ENCODE measurements at regions not wholly inside any gene's neighbourhood (a gene's known extent, or its start where the extent isn't known, plus 50 kb on each side); places are given as distances from the start of the nearest gene placed in this dataset.
"Not testable (repeated sequence)": the region's sequence is repeated elsewhere in the genome, so short reads cannot be mapped to it uniquely, and the experiment has no call there.

GRCh38 chr2:210768329-210768910 is 212.0 kb downstream of the CPS1 start:
- 70 to 71% methylated on average over 5 of the region's 5 CpGs for WGBS, 2 donors
- H3K27ac ChIP-seq, result no peak overlapping the region
- TF ChIP-seq POLR2A (IDR thresholded peaks at IDR 0.05) (no peak), CTCF (IDR thresholded peaks at IDR 0.05) (no peak), EP300 (IDR thresholded peaks at IDR 0.05) (no peak)

GRCh38 chr2:210776756-210777155 is 220.4 kb downstream of the CPS1 start:
- H3K4me3 ChIP-seq, result no peak overlapping the region
- no peaks in the 10 kb centered on the region for H3K9me3 ChIP-seq
- no peaks in the 10 kb centered on the region for H3K27me3 ChIP-seq
- no peaks in the 10 kb centered on the region for H3K4me1 ChIP-seq
- H3K27ac ChIP-seq, result no peak overlapping the region
- DNase-seq (ENCODE audit: low spot score in 2 of 2), result no peak
- H3K36me3 ChIP-seq, result no peaks in the 10 kb centered on the region
- TF ChIP-seq EP300 (IDR thresholded peaks at IDR 0.05), result no peak
- TF ChIP-seq CTCF (IDR thresholded peaks at IDR 0.05), result no peak
- no peak for TF ChIP-seq POLR2A (IDR thresholded peaks at IDR 0.05)

More at GRCh38 chr2:210768329-210768910, 212.0 kb downstream of the CPS1 start:
- Histone ChIP-seq H3K4me1 (no peaks in the 10 kb centered on the region), H3K36me3 (no peaks in the 10 kb centered on the region), H3K9me3 (peaks cover 0 to 10% (median 0%) of the 10 kb centered on the region in 4 donors), H3K27me3 (no peaks in the 10 kb centered on the region), H3K4me3 (no peak overlapping the region)
- DNase-seq (ENCODE audit: low spot score in 2 of 2), result no peak

GRCh38 chr2:210782222-210782621 is 225.8 kb downstream of the CPS1 start:
- H3K4me3 ChIP-seq, result no peak overlapping the region
- no peaks in the 10 kb centered on the region for H3K27me3 ChIP-seq
- H3K36me3 ChIP-seq, result no peaks in the 10 kb centered on the region
- H3K27ac ChIP-seq, result no peak overlapping the region
- no peaks in the 10 kb centered on the region for H3K9me3 ChIP-seq
- DNase-seq (ENCODE audit: low spot score in 2 of 2), result no peak
- WGBS, 2 donors, result 84 to 87% methylated on average over 3 of the region's 3 CpGs
- no peak for TF ChIP-seq EP300 (IDR thresholded peaks at IDR 0.05)
- TF ChIP-seq CTCF (IDR thresholded peaks at IDR 0.05), result no peak
- no peak for TF ChIP-seq POLR2A (IDR thresholded peaks at IDR 0.05)
- H3K4me1 ChIP-seq, result no peaks in the 10 kb centered on the region

GRCh38 chr2:210787831-210788230 is 231.4 kb downstream of the CPS1 start:
- H3K4me3 ChIP-seq; DNase-seq (ENCODE audit: low spot score in 2 of 2); H3K27ac ChIP-seq; H3K36me3 ChIP-seq; H3K9me3 ChIP-seq; H3K4me1 ChIP-seq; H3K27me3 ChIP-seq: not testable (repeated sequence)
- 93 to 95% methylated on average over 4 of the region's 4 CpGs for WGBS, 2 donors

- TF ChIP-seq CTCF (IDR thresholded peaks at IDR 0.05) (no peak), EP300 (IDR thresholded peaks at IDR 0.05) (no peak), POLR2A (IDR thresholded peaks at IDR 0.05) (no peak)
- 71 to 73% methylated on average over 3 of the region's 3 CpGs for WGBS, 2 donors
- Histone ChIP-seq H3K36me3 (no peaks in the 10 kb centered on the region), H3K4me1 (no peaks in the 10 kb centered on the region), H3K27me3 (no peaks in the 10 kb centered on the region), H3K9me3 (no peaks in the 10 kb centered on the region), H3K27ac (no peak overlapping the region), H3K4me3 (no peak overlapping the region)
- no peak for DNase-seq (ENCODE audit: low spot score in 2 of 2)
Observed at GRCh38 chr2:210792000-210792399, 235.6 kb downstream of the CPS1 start.

- DNase-seq (ENCODE audit: low spot score in 2 of 2), result no peak
- H3K9me3 ChIP-seq, result no peaks in the 10 kb centered on the region
- no peaks in the 10 kb centered on the region for H3K27me3 ChIP-seq
- 60% methylated on average over 4 of the region's 4 CpGs for WGBS, 2 donors
- no peak overlapping the region for H3K4me3 ChIP-seq
- no peak overlapping the region for H3K27ac ChIP-seq
- TF ChIP-seq POLR2A (IDR thresholded peaks at IDR 0.05), result no peak
- TF ChIP-seq EP300 (IDR thresholded peaks at IDR 0.05), result no peak
- no peak for TF ChIP-seq CTCF (IDR thresholded peaks at IDR 0.05)
- H3K4me1 ChIP-seq, result no peaks in the 10 kb centered on the region
- no peaks in the 10 kb centered on the region for H3K36me3 ChIP-seq
Observed at GRCh38 chr2:210795506-210795905, 239.1 kb downstream of the CPS1 start.
